HTR-8/SVneo (cell line): ENCODE measurements at regions not wholly inside any gene's neighbourhood (a gene's known extent, or its start where the extent isn't known, plus 50 kb on each side); places are given as distances from the start of the nearest gene placed in this dataset.
"Not testable (repeated sequence)": the region's sequence is repeated elsewhere in the genome, so short reads cannot be mapped to it uniquely, and the experiment has no call there.

Experiments
- DNase-seq: peaks from one replicate; pipeline ENCODE4 v3.0.0; 2011; ENCODE audit warnings: low spot score, mixed read lengths; ENCODE audit not compliant: insufficient read length
- FAIRE-seq: peaks from 2 replicates; lab custom pipeline; 2011; peaks lifted over from hg19 to GRCh38; lab: Jason Lieb, UNC

- not testable (repeated sequence) for FAIRE-seq
These were observed 118.4 kb downstream of the PCDH10 start for GRCh38 chr4:133267506-133267905.

GRCh38 chr4:133266966-133267365 lies 117.9 kb downstream of the PCDH10 start:
- FAIRE-seq, DNase-seq: not testable (repeated sequence)

More at GRCh38 chr4:133267506-133267905, 118.4 kb downstream of the PCDH10 start:
- DNase-seq: not testable (repeated sequence)

GRCh38 chr4:133264251-133264650 lies 115.2 kb downstream of the PCDH10 start:
- DNase-seq, FAIRE-seq: not testable (repeated sequence)

GRCh38 chr4:133263104-133263503 lies 114.0 kb downstream of the PCDH10 start:
- DNase-seq: no peak
- no peak for FAIRE-seq

GRCh38 chr4:133247861-133248260 lies 98.8 kb downstream of the PCDH10 start:
- FAIRE-seq: no peak
- no peak for DNase-seq

- DNase-seq: no peak
- no peak for FAIRE-seq
These were observed 96.1 kb downstream of the PCDH10 start for GRCh38 chr4:133245226-133245625.
